Kidney epithelial cell (primary cell): ENCODE measurements at regions not wholly inside any gene's neighbourhood (a gene's known extent, or its start where the extent isn't known, plus 50 kb on each side); places are given as distances from the start of the nearest gene placed in this dataset.

Source experiments
- DNase-seq: peaks from one replicate; pipeline ENCODE4 v3.0.0-alpha.2; 2010; ENCODE audit warnings: low read depth
- H3K27me3 ChIP-seq: 2 replicates; pipeline ENCODE4 v1.6.0; 2011; ENCODE audit warnings: low read length; ENCODE audit not compliant: control insufficient read depth, insufficient read depth
- H3K36me3 ChIP-seq: 2 replicates; pipeline ENCODE4 v1.5.1; 2011; ENCODE audit warnings: low read length; ENCODE audit not compliant: control insufficient read depth, insufficient read depth
- H3K4me3 ChIP-seq: 2 replicates; pipeline ENCODE4 v1.5.1; 2011; ENCODE audit warnings: low read depth, mild to moderate bottlenecking, control low read depth, low read length
- CTCF ChIP-seq: IDR thresholded peaks from 2 replicates; pipeline ENCODE4 v1.5.1; 2011; ENCODE audit warnings: mild to moderate bottlenecking, moderate library complexity, low read length, control low read depth, inconsistent platforms; ENCODE audit not compliant: insufficient read depth, poor library complexity, severe bottlenecking

- Histone ChIP-seq H3K36me3 (no peaks in the 10 kb centered on the region), H3K4me3 (no peak overlapping the region), H3K27me3 (no peaks in the 10 kb centered on the region)
- no peak for DNase-seq
- no peak for TF ChIP-seq CTCF
Observed at GRCh38 chr4:128639541-128640270, 169.8 kb upstream of the JADE1 start.

GRCh38 chr4:128636906-128637305 is 172.6 kb upstream of the JADE1 start:
- Histone ChIP-seq H3K36me3 (no peaks in the 10 kb centered on the region), H3K27me3 (no peaks in the 10 kb centered on the region), H3K4me3 (no peak overlapping the region)
- no peak for TF ChIP-seq CTCF
- no peak for DNase-seq

GRCh38 chr4:128635955-128636560 is 173.4 kb upstream of the JADE1 start:
- no peak for DNase-seq
- Histone ChIP-seq H3K4me3 (no peak overlapping the region), H3K27me3 (no peaks in the 10 kb centered on the region), H3K36me3 (no peaks in the 10 kb centered on the region)
- no peak for TF ChIP-seq CTCF

- no peak for TF ChIP-seq CTCF
- no peaks in the 10 kb centered on the region for H3K27me3 ChIP-seq
- no peak overlapping the region for H3K4me3 ChIP-seq
- H3K36me3 ChIP-seq = no peaks in the 10 kb centered on the region
- no peak for DNase-seq
Observed at GRCh38 chr4:128635141-128635954, 174.2 kb upstream of the JADE1 start.

GRCh38 chr4:128633067-128633466 is 176.4 kb upstream of the JADE1 start:
- TF ChIP-seq CTCF = no peak
- Histone ChIP-seq H3K27me3 (no peaks in the 10 kb centered on the region), H3K36me3 (no peaks in the 10 kb centered on the region), H3K4me3 (no peak overlapping the region)
- DNase-seq = no peak
